ENCODE measurements at regions not wholly inside any gene's neighbourhood (a gene's known extent, or its start where the extent isn't known, plus 50 kb on each side); places are given as distances from the start of the nearest gene placed in this dataset.

GRCh38 chr6:14582749-14583148, 465.2 kb downstream of the CD83 start:
- Histone ChIP-seq H3K36me3 (ENCODE audit: insufficient read depth in 1 of 2, low read depth in 1 of 2) (no peaks in the 10 kb centered on the region), H3K27ac (no peak overlapping the region), H3K27me3 (ENCODE audit: insufficient read depth in 3 of 3, low read length in 2 of 3) (no peaks in the 10 kb centered on the region), H3K4me3 (no peak overlapping the region), H3K9me3 (no peaks in the 10 kb centered on the region), H3K4me1 (no peaks in the 10 kb centered on the region)
- intact Hi-C loops (cut with DNase I): no loop called here
- no peak for ATAC-seq
- 98 to 100% (median 100%) methylated on average over 1 of the region's 1 CpG for WGBS, 3 donors
- DNase-seq: no peak
- no peak for TF ChIP-seq CTCF (IDR thresholded peaks at IDR 0.05)

DNA sequence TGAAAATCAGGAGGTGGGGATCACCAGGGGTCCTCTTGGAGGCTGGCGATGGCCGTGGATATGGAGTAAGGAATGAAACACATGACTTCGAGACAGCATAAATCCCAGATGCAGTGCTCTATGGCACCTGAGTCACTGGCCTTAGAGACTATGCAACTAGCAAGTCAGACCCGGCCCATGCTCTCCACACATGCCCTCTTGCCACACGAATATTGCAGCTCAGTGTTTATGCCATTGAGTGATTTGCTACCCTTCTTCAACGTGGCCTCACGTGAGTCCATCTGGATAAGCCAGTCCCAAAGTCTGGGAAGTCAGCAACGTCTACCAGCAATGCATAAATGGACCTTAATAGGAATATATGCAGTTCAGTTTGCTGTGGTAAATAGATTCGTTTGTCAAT, 466.3 kb downstream of the CD83 start:
- WGBS, 3 donors: 62 to 70% (median 66%) methylated on average over 9 of the region's 9 CpGs
- ATAC-seq (no peak), DNase-seq (no peak)
- Histone ChIP-seq H3K4me1 (no peaks in the 10 kb centered on the region), H3K36me3 (ENCODE audit: insufficient read depth in 1 of 2, low read depth in 1 of 2) (no peaks in the 10 kb centered on the region), H3K27ac (no peak overlapping the region), H3K9me3 (no peaks in the 10 kb centered on the region), H3K27me3 (ENCODE audit: insufficient read depth in 3 of 3, low read length in 2 of 3) (no peaks in the 10 kb centered on the region), H3K4me3 (no peak overlapping the region)
- TF ChIP-seq CTCF (IDR thresholded peaks at IDR 0.05): no peak
- intact Hi-C loops (cut with DNase I): no loop called here

DNA sequence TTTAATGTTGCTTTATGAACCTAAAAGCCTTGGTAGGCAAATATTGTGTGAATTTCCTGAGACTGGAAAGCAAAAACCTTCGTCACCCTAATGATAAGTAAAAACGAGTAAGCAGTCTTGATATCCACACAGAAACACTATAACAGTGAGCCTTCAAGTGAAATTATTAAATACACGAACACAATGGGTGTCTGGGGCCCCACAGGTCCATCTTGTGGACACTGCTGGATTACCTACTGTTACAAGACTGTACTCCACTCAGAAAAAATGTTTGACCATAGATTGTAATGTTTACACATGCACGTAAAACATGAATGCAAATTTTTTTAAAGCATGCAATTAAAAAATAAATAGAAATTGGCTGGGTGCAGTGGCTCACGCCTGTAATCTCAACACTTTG, 466.9 kb downstream of the CD83 start:
- Histone ChIP-seq H3K27ac (no peak overlapping the region), H3K36me3 (ENCODE audit: insufficient read depth in 1 of 2, low read depth in 1 of 2) (no peaks in the 10 kb centered on the region), H3K4me3 (no peak overlapping the region), H3K9me3 (no peaks in the 10 kb centered on the region), H3K4me1 (no peaks in the 10 kb centered on the region), H3K27me3 (ENCODE audit: insufficient read depth in 3 of 3, low read length in 2 of 3) (no peaks in the 10 kb centered on the region)
- 71 to 95% (median 81%) methylated on average over 5 of the region's 5 CpGs for WGBS, 3 donors
- DNase-seq (no peak), ATAC-seq (peak in 2 of 4 donors; percentile 46 to 54)
- intact Hi-C loops (cut with DNase I): no loop called here
- TF ChIP-seq CTCF (IDR thresholded peaks at IDR 0.05): peak; percentile 15

GRCh38 chr6:14585689-14586088, 468.1 kb downstream of the CD83 start:
- DNase-seq: no peak
- H3K9me3 ChIP-seq: no peaks in the 10 kb centered on the region
- no peaks in the 10 kb centered on the region for H3K27me3 ChIP-seq (ENCODE audit: insufficient read depth in 3 of 3, low read length in 2 of 3)
- no peak for ATAC-seq
- no peak for TF ChIP-seq CTCF (IDR thresholded peaks at IDR 0.05)
- intact Hi-C loops (cut with DNase I): no loop called here
- no peaks in the 10 kb centered on the region for H3K4me1 ChIP-seq
- no peak overlapping the region for H3K4me3 ChIP-seq
- no peaks in the 10 kb centered on the region for H3K36me3 ChIP-seq (ENCODE audit: insufficient read depth in 1 of 2, low read depth in 1 of 2)
- WGBS, 3 donors: 50 to 70% (median 58%) methylated on average over 1 of the region's 1 CpG
- no peak overlapping the region for H3K27ac ChIP-seq

GRCh38 chr6:14589175-14589574, 471.6 kb downstream of the CD83 start:
- no peak overlapping the region for H3K27ac ChIP-seq
- WGBS, 3 donors: 75 to 80% (median 76%) methylated on average over 6 of the region's 6 CpGs
- no peaks in the 10 kb centered on the region for H3K9me3 ChIP-seq
- ATAC-seq (no peak), DNase-seq (no peak)
- intact Hi-C loops (cut with DNase I): no loop called here
- no peaks in the 10 kb centered on the region for H3K27me3 ChIP-seq (ENCODE audit: insufficient read depth in 3 of 3, low read length in 2 of 3)
- no peak overlapping the region for H3K4me3 ChIP-seq
- no peak for TF ChIP-seq CTCF (IDR thresholded peaks at IDR 0.05)
- no peaks in the 10 kb centered on the region for H3K4me1 ChIP-seq
- H3K36me3 ChIP-seq (ENCODE audit: insufficient read depth in 1 of 2, low read depth in 1 of 2): no peaks in the 10 kb centered on the region
